Hepatocyte (in vitro differentiated cells): ENCODE measurements at regions not wholly inside any gene's neighbourhood (a gene's known extent, or its start where the extent isn't known, plus 50 kb on each side); places are given as distances from the start of the nearest gene placed in this dataset.

ENCODE experiments used
- DNase-seq: peaks from one replicate; pipeline ENCODE4 v3.0.0-alpha.2; 2016; ENCODE audit warnings: low spot score
- H2AFZ ChIP-seq: fragments of 200-600 bp; sonication (generic); 2 replicates; pipeline ENCODE4 v1.6.0; 2016; ENCODE audit warnings: antibody characterized with exemption, mild to moderate bottlenecking
- H3K27ac ChIP-seq: fragments of 200-600 bp; sonication (generic); 2 replicates; pipeline ENCODE4 v1.5.1; 2016; ENCODE audit warnings: mild to moderate bottlenecking
- H3K27me3 ChIP-seq: fragments of 200-600 bp; sonication (generic); 2 replicates; pipeline ENCODE4 v1.6.1; 2016
- H3K36me3 ChIP-seq: fragments of 200-600 bp; sonication (generic); replicated peaks from 2 replicates; pipeline ENCODE4 v1.5.1; 2016; ENCODE audit warnings: low read depth; ENCODE audit not compliant: insufficient read depth
- H3K4me1 ChIP-seq: fragments of 200-600 bp; sonication (generic); 2 replicates; pipeline ENCODE4 v1.5.1; 2016; ENCODE audit warnings: mild to moderate bottlenecking, moderate library complexity; ENCODE audit not compliant: insufficient read depth
- H3K4me2 ChIP-seq: fragments of 200-600 bp; sonication (generic); 2 replicates; pipeline ENCODE4 v1.6.0; 2016
- H3K4me3 ChIP-seq: fragments of 200-600 bp; sonication (generic); 2 replicates; pipeline ENCODE4 v1.5.1; 2016; ENCODE audit warnings: mild to moderate bottlenecking
- H3K79me2 ChIP-seq: fragments of 200-600 bp; sonication (generic); 2 replicates; pipeline ENCODE4 v1.6.0; 2017; ENCODE audit warnings: mild to moderate bottlenecking
- H3K9me2 ChIP-seq: fragments of 200-600 bp; sonication (generic); replicated peaks from 2 replicates; pipeline ENCODE4 v1.6.0; 2017; ENCODE audit warnings: mild to moderate bottlenecking; ENCODE audit not compliant: insufficient read depth
- H3K9me3 ChIP-seq: fragments of 200-600 bp; sonication (generic); 2 replicates; pipeline ENCODE4 v1.5.1; 2016; ENCODE audit warnings: low read depth, mild to moderate bottlenecking
- H4K20me1 ChIP-seq: fragments of 200-600 bp; sonication (generic); 2 replicates; pipeline ENCODE4 v1.6.0; 2016; ENCODE audit warnings: mild to moderate bottlenecking; ENCODE audit not compliant: insufficient read depth, poor library complexity, severe bottlenecking
- EZH2 ChIP-seq: fragments of 200-600 bp; sonication (generic); IDR thresholded peaks from 2 replicates; pipeline ENCODE4 v1.6.1; 2016; ENCODE audit warnings: antibody characterized with exemption, mild to moderate bottlenecking, borderline replicate concordance
- EZH2phosphoT487 ChIP-seq: fragments of 200-600 bp; sonication (generic); IDR thresholded peaks from one replicate; pipeline ENCODE4 v1.6.1; 2018; ENCODE audit warnings: antibody characterized with exemption, mild to moderate bottlenecking, low read depth, moderate library complexity; ENCODE audit not compliant: unreplicated experiment, severe bottlenecking
- WGBS: methylation state at CpG from one replicate; pipeline ENCODE4 v1.1.6; 2016; ENCODE audit warnings: low lambda C conversion rate; ENCODE audit errors: missing lambda C conversion rate; 5-methylcytosine and 5-hydroxymethylcytosine counted together
- TF ChIP-seq, protein P1 (sequence below): fragments of 200-600 bp; sonication (generic); IDR thresholded peaks from 2 replicates; pipeline ENCODE4 v1.5.1; 2016; ENCODE audit warnings: antibody characterized with exemption, mild to moderate bottlenecking; ENCODE audit not compliant: poor library complexity

DNA sequence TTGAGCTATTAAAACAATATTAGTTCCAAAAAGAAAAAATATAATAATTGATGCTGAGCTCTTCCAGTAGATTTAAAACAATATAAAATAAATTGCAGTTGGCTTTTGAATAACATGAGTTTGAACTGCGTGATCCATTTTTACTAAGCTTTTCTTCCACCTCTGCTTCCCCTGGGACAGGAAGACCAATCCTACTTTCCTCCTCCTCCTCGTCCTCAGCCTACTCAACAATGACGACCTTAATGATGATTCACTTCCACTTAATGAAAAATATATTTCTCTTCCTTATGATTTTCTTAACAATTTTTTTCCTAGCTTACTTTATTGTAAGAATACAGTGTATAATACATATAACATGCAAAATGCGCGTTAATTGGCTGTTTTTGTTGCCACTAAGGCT, 78.9 kb upstream of the THRB start:
- H3K9me2 ChIP-seq = no peaks in the 10 kb centered on the region
- no peak overlapping the region for H3K4me2 ChIP-seq
- no peak for DNase-seq

DNA sequence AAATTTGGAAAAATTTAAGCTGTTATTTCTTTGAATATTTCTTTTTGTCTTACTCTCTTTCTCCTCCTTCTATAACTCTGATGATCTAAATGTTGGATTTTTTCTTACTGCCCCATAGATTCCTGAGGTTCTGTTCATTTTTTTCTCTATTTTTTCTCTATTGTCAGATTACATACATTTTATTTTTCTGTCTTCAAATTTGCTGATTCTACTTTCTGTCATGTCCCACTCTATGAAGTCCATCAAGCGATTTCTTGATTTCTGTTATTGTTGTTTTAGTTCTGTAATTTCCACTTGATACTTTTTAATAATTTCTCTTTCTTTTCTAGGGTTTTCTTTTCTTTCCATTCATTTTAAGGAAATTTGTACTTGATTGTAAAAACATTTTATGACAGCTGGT, 83.7 kb upstream of the THRB start:
- TF ChIP-seq, protein P1, sequence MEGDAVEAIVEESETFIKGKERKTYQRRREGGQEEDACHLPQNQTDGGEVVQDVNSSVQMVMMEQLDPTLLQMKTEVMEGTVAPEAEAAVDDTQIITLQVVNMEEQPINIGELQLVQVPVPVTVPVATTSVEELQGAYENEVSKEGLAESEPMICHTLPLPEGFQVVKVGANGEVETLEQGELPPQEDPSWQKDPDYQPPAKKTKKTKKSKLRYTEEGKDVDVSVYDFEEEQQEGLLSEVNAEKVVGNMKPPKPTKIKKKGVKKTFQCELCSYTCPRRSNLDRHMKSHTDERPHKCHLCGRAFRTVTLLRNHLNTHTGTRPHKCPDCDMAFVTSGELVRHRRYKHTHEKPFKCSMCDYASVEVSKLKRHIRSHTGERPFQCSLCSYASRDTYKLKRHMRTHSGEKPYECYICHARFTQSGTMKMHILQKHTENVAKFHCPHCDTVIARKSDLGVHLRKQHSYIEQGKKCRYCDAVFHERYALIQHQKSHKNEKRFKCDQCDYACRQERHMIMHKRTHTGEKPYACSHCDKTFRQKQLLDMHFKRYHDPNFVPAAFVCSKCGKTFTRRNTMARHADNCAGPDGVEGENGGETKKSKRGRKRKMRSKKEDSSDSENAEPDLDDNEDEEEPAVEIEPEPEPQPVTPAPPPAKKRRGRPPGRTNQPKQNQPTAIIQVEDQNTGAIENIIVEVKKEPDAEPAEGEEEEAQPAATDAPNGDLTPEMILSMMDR = no peak
- no peak for TF ChIP-seq EZH2phosphoT487
- no peak for TF ChIP-seq EZH2
- no peak for DNase-seq
- Histone ChIP-seq H3K4me1 (no peaks in the 10 kb centered on the region), H3K27ac (no peak overlapping the region), H3K36me3 (no peaks in the 10 kb centered on the region), H3K4me3 (no peak overlapping the region), H3K27me3 (no peaks in the 10 kb centered on the region), H3K79me2 (no peaks in the 10 kb centered on the region), H3K4me2 (no peak overlapping the region), H3K9me2 (no peaks in the 10 kb centered on the region), H3K9me3 (no peaks in the 10 kb centered on the region), H2AFZ (no peak overlapping the region), H4K20me1 (no peaks in the 10 kb centered on the region)
- WGBS = 96% methylated on average over 1 of the region's 1 CpG

More for the DNA sequence above, 78.9 kb upstream of the THRB start:
- Histone ChIP-seq H3K27ac (no peak overlapping the region), H2AFZ (no peak overlapping the region), H3K36me3 (no peaks in the 10 kb centered on the region), H3K4me1 (no peaks in the 10 kb centered on the region), H3K79me2 (no peaks in the 10 kb centered on the region), H3K4me3 (no peak overlapping the region), H3K9me3 (no peaks in the 10 kb centered on the region), H3K27me3 (no peaks in the 10 kb centered on the region), H4K20me1 (no peaks in the 10 kb centered on the region)
- WGBS = 95% methylated on average over 5 of the region's 5 CpGs
- no peak for TF ChIP-seq EZH2
- TF ChIP-seq, protein P1 = no peak
- TF ChIP-seq EZH2phosphoT487 = no peak

GRCh38 chr3:24578951-24579421, 84.3 kb upstream of the THRB start:
- Histone ChIP-seq H3K4me3 (no peak overlapping the region), H3K79me2 (no peaks in the 10 kb centered on the region), H3K4me1 (no peaks in the 10 kb centered on the region), H3K27me3 (no peaks in the 10 kb centered on the region), H2AFZ (no peak overlapping the region), H3K9me3 (no peaks in the 10 kb centered on the region), H3K36me3 (no peaks in the 10 kb centered on the region), H4K20me1 (no peaks in the 10 kb centered on the region), H3K4me2 (no peak overlapping the region), H3K9me2 (no peaks in the 10 kb centered on the region), H3K27ac (no peak overlapping the region)
- WGBS = 67% methylated on average over 4 of the region's 4 CpGs
- DNase-seq = no peak
- TF ChIP-seq EZH2 = no peak
- TF ChIP-seq EZH2phosphoT487 = no peak

DNA sequence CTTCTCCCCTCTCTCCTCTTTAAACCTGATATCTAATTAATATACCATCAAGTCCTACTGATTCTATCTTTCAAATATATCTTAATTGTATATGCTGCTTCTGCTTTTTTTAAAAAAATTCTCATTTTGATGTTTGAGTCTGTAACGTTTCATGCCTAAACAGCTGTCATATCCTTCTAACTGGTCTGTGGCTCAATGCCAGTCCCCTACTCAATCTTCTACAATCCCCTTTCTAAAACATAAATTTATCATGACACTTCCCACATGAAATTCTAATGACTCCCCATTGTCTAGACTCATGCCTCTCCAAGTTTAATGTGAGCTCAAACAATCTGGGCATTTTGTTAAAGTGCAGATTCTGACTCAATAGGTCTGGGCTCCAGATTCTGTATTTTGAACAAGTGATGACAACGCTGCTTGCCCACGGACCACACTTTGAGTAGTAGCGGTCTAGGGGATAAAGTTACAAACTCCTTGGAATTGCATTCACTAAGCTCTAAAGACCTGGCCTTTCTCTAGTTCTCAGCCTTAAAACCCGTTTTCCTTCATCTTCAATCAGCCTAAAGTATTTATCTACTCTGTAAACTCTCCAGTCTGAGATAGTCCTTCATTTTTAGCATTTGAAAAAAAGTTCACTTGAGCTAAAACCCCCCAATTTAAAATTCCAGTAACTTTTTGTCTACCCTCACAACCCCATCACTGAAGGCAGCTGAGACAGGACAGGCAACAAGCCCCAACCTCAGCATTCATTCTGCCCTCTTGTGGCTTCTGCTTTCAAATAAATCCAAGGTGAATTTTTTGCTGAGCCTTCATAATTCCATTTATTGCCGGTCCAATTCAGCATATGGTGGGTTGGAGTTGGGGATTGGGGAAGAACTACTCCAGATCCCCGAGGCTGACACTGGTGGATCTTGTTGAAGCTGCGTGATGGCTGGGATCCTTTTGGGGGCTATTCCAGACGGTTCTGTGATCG, 88.1 kb upstream of the THRB start:
- Histone ChIP-seq H3K4me1 (no peaks in the 10 kb centered on the region), H3K9me3 (no peaks in the 10 kb centered on the region), H2AFZ (no peak overlapping the region), H3K27me3 (no peaks in the 10 kb centered on the region), H3K27ac (no peak overlapping the region), H3K9me2 (no peaks in the 10 kb centered on the region), H3K4me2 (no peak overlapping the region), H3K4me3 (no peak overlapping the region), H3K79me2 (no peaks in the 10 kb centered on the region), H3K36me3 (no peaks in the 10 kb centered on the region), H4K20me1 (no peaks in the 10 kb centered on the region)
- WGBS = 76% methylated on average over 10 of the region's 10 CpGs
- DNase-seq = no peak
- TF ChIP-seq EZH2 = no peak
- no peak for TF ChIP-seq EZH2phosphoT487
- TF ChIP-seq, protein P1 = peak; percentile 35
